ENCODE measurements at regions not wholly inside any gene's neighbourhood (a gene's known extent, or its start where the extent isn't known, plus 50 kb on each side); places are given as distances from the start of the nearest gene placed in this dataset.
"Not testable (repeated sequence)": the region's sequence is repeated elsewhere in the genome, so short reads cannot be mapped to it uniquely, and the experiment has no call there.

DNA sequence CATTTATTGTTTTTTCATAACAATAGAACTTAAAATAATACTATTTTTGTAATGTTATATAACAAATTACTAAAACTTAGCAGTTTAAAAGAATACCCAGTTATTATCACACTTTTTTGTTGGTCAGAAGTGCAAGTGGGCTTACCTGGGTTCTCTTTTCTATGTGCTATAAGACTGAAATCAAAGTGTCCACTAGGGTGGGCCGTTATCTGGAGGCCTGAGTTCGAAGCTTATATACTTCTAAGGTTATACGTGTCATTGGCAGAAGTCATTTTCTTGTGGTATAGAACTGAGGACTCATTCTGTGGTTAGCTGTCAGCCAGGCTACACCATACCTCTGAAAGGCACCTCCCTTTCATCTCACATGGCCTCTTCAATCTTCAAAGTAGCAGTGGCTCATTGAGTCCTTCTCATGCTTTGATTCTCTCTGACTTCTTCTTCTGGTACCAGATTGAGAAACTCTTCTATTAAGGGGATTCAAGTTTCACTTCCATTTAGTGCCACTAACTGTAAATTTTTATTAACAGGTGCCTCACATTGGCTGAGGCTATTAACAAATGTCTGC, 414.3 kb downstream of the AMY1C start:
- DNase-seq (ENCODE audit: low spot score): no peak

DNA sequence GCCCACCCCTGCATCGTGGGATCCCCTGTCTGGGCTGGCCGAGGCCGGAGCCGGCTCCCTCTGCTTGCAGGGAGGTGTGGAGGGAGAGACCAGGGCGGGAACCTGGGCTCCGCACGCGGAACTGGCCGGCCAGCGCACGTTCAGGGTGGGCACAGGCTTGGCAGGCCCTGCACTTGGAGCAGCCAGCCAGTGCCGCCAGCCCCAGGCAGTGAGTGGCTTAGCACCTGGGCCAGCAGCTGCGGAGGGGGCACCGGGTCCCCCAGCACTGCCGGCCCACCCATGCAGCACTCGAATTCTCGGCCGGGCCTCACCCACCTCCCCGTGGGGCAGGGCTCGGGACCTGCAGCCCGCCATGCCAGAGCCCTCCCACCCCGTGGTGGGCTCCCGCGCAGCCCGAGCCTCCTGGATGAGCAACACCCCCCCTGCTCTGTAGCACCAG, 422.6 kb downstream of the AMY1C start:
- DNase-seq (ENCODE audit: low spot score): no peak

DNA sequence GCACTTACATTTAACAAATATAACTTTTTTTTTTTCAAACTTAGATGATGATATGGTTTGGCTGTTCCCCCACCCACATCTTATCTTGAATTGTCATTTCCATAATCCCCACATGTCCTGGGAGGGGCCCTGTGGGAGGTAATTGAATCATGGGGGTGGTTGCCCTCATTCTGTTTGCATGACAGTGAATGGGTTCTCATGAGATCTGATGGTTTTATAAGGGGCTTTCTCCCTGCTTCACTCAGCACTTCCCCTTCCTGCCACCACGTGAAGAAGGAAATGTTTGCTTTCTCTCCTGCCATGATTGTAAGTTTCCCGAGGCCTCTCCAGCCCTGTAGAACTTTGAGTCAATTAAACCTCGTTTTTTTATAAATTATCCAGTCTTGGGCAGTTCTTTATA, 432.6 kb downstream of the AMY1C start:
- no peak for DNase-seq (ENCODE audit: low spot score)

DNA sequence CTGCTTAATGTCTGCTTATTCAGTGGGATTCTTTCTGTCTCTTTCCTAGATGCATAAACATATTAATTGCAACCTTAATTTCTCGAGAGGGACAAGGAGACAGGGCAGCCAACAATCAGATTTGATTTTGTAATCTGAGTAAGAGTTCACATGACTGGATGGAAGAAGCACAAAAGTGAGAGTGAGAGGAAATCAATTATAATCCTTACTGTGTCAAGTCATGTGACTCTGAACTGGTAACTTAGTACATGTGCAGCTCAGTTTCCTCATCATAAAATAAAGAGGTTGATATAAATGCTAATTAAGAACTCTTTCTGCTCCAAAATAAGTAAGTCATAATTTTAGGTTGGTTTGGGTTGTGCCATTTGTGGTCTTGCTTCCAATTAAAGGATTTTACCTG, 439.5 kb downstream of the AMY1C start:
- DNase-seq (ENCODE audit: low spot score): no peak

DNA sequence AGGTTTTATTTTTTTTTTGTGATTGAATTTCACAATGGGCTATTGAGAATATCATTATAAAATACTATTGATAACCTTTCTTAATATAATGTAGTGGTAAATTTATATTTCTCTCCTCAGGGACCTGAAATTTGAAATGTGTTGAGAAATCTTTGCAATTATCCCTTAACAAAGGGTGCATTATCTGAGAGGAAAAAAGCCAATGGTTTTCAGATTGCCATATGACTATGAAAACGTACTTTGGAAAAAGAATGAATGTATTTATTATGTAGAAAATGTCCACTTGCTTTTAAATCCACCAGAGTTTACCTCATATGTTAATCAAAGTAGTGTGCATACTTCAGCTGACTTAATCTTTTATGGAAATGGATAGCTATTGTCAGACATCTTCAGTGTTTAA, 441.1 kb downstream of the AMY1C start:
- DNase-seq (ENCODE audit: low spot score): no peak

DNA sequence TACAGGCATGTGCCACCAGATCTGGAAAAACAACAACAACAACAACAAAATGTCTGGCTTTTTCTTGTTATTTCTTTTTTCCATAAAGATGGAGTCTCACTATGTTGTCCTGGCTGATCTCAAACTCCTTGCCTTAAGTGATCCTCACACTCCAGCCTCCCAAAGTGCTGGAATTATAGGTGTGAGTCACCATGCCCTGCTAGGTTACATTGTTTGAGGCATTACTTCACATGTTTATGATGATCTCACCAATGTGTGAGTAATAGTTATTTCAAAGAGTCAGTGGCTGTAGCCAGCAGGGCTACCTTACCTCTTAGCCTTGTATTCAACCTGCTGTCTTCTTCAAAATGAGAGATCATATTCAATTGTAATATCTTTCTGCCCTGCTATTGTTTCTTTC, 445.7 kb downstream of the AMY1C start:
- DNase-seq (ENCODE audit: low spot score): no peak

DNA sequence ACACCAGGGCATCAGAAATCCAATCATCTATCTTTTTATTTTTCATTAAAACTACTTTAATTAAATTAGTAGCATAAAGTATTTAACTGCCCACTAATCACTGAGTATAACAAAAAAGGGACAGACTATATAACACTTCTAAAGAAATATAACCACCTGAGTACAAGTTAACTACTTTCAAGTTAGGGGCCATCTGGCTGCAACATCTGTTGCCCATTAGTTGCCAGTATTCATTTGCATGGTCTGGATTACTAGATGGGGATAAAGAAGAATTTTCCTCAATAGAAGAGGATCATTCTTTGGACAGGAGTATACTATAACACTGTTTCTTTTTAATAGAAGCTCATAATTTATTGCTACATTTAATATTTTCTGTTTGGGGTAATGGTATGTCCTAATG, 446.4 kb downstream of the AMY1C start:
- DNase-seq (ENCODE audit: low spot score): no peak

DNA sequence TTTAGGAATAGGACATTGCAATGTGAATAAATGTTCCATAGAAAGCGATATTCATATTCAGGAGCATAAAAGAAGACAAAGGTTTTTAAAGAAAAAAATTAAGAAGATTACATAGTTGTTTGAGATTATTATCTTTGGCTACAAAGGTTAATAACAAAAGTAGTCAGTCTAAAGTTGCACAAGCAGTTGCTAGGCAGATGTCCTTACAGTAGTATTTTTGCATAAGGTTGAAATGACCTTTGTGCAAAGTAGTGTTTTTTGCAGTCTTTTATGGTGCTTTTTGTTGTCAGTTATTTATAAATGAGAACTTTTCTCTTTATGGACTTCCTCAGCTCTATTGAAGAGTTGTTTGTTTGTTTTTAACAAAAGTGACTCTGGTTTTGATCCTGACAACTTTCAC, 447.8 kb downstream of the AMY1C start:
- no peak for DNase-seq (ENCODE audit: low spot score)

DNA sequence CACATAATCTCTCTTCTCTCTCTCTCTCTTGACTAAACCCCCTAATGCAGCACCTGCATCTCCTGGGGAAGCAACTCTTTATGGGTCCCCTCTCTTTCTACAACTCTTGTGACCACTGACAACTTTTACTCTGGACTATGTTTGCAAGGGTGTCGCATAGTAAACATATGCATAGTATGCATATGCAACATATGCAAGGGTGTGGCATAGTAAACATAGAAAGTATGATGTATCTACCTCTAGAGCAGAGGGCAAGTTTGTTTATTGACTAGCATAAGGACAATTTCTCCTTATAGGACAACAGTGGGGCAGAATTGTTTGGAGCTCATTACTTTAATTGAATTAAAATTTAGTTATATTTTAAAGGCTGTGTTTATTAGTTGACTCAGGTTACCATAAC, 462.5 kb downstream of the AMY1C start:
- no peak for DNase-seq (ENCODE audit: low spot score)

DNA sequence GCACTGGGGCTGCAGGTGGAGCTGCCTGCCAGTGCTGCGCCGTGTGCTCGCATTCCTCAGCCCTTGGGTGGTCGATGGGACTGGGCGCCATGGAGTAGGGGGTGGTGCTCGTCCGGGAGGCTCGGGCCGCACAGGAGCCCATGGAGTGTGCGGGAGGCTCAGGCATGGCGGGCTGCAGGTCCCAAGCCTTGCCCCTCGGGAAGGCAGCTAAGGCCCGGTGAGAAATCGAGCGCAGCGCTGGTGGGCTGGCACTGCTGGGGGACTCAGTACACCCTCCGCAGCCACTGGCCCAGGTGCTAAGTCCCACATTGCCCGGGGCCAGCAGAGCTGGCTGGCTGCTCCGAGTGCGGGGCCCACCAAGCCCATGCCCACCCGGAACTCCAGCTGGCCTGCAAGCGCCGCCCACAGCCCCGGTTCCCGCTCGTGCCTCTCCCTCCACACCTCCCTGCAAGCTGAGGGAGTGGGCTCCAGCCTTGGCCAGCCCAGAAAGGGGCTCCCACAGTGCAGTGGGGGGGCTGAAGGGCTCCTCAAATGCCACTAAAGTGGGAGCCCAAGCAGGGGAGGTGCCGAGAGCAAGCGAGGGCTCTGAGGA, 467.8 kb downstream of the AMY1C start:
- not testable (repeated sequence) for DNase-seq (ENCODE audit: low spot score)

DNA sequence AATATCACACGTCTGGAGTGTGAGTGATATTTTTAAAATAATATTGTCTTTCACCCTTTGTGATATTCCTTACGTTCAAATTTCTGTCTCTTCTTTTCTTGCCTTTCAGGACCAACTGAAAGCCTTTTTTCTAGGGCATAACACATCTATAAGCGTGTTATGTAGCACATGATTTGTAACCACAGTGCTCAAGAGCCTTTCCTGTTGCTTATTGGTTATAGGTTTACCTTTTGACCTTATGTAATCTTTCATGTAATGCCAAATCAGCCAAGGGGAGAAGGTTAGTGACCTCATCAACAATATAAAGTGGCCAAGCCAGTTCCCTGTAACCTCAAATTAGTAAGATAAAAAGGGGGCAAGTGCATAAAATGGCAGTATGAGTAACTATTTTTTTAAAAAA, 480.2 kb downstream of the AMY1C start:
- no peak for DNase-seq (ENCODE audit: low spot score)

DNA sequence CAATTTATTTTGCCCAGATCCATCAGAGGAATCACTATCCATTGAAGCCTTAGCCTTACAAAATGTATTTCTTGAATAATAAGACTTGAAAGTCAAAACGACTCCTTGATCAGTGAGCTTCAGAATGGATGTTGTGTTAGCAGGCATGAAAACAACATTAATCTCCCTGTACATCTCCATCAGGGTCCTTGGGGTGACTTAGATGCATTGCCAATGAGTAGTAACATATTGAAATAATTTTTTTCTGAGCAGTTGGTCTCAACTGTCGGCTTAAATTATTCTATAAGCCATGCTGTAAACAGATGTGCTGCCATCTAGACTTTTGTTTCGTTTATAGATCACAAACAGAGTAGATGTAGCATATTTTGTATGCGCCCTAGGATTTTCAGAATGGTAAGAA, 482.0 kb downstream of the AMY1C start:
- DNase-seq (ENCODE audit: low spot score): no peak

DNA sequence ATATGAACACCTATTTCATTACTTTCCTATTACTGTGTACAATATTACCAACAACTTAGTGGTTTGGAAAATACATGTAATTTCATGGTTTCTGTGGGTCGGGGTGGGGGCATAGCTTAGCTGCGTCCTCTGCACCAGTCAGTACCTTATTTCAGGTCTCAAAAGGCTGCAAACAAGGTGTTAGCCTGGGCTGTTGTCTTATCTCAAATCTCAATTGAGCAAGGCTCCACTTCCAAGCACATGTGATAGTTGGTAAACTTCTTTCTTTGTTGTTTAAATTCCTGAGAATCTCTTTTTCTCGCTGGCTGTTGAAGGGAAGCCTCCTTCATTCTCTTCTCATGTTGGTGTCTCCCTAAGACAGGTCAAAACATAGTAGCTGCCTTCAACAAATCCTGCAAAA, 485.4 kb downstream of the AMY1C start:
- no peak for DNase-seq (ENCODE audit: low spot score)

DNA sequence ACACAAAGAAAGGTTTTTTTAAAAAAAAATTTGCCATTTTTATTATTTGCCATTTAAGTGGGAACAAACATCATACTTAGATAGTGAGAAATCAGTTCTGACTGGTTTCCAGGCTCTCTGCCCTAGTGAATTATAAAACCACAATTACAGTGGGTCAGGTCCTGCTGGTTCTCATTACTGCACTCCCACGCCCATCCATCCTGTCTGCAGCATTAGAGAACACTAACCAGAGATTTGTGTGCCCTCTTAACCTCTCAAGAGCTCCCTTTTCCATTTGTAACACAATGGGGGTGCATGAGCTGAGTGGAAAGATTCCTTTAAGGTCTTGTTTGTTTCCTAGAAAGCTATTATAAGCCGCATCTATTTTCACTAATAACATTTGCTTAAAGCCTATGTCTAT, 489.3 kb downstream of the AMY1C start:
- DNase-seq (ENCODE audit: low spot score): no peak

DNA sequence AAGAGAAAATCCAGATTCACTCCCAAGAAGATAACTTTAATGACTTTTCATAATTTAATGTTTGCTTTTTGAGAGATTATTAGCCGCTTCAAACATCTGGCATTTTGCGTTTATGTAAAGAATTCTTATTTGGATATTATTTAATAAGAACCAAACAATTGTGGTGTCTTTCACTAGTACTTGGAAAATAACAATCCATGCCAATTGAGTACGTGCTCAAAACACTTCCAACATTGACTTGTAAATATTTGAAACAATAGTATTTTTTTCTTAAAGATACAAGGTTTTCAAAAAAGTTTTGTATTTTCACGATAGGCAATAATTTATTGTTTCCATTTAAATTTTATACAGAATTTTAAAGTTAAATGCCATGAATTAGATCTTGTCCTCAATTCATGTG, 498.7 kb downstream of the AMY1C start:
- no peak for DNase-seq (ENCODE audit: low spot score)

DNA sequence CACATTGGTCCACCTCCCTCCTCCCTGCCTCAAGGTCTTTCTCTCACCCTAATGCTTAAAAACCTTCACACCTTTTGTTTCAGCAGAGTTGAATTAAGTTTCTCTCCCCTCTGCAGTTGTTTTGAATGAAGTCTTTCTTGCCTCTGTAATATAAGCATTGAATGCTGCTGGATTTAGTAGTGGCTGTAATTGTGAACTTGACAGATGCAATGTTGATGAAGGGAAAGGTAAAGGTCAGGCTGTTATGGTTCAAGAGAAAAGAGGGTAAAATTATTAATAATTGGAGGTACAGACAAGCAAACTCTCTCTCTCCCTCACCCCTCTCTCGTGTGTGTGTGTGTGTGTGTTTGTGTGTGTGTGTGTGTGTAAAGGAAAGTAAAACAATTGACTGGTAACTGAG, 509.8 kb downstream of the AMY1C start:
- no peak for DNase-seq (ENCODE audit: low spot score)

DNA sequence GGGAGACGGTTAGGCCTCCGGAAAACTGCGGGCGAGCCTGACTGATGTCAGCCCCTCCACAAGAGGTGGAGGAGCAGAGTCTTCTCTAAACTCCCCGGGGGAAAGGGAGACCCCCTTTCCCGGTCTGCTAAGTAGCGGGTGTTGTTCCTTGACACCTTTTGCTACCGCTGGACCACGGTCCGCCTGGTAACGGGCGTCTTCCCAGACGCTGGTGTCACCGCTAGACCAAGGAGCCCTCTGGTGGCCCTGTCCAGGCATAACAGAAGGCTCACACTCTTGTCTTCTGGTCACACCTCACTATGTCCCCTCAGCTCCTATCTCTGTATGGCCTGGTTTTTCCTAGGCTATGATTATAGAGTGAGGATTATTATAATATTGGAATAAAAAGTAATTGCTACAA, 513.4 kb downstream of the AMY1C start:
- not testable (repeated sequence) for DNase-seq (ENCODE audit: low spot score)

DNA sequence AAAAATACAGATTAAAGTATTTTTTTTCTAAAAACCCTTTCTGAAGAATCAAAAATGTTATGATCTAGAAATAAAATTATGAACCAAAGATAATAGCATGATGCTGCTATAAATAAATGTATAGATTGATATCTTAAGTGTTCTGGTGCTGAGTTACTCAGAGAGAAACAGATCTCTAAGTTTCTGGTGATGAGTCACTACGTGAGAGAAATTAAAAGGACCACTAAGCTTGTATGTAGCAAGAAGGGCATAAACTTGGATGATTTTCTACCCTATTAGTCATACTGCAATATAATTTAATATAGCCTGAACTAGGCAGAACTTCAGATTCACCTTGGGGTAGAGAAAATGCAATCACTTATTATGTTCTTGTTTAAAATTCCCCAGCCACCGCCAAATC, 514.8 kb downstream of the AMY1C start:
- no peak for DNase-seq (ENCODE audit: low spot score)

DNA sequence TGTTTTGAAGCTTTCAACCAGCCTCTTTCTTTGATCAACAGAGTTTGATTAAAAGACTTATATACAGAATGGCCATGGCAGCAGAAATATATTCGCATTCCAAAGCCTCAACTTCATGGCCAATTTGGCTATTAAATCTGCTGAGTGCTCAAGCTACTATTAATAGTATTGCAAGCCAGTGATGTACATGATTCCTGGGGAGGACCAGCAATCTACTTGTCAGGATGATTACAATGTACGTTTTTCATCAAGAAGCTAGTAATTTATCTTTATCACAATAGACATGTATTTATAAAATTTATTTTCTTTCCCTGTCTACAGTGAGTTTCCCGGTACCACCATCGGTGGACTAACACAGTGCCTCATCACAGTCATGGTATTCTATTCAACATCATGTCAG, 515.5 kb downstream of the AMY1C start:
- no peak for DNase-seq (ENCODE audit: low spot score)

DNA sequence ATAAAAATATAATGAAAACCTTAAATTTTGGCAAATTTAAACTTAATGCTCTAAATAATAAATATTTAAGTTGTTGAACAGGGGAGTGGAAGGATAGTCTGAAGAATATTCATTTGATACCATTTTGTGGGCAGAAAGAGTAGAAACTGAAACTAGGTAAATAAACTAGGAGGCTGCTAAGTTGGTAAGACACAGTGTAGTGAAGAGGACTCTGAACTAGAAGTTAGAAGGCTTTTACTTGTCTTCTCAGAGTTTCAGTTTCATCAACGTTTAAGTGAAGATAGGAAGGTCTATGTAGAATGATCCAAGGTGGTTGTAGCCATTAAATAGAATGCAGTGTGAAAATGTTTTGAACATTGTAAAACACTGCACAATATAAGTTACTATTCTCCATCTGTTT, 516.9 kb downstream of the AMY1C start:
- no peak for DNase-seq (ENCODE audit: low spot score)

DNA sequence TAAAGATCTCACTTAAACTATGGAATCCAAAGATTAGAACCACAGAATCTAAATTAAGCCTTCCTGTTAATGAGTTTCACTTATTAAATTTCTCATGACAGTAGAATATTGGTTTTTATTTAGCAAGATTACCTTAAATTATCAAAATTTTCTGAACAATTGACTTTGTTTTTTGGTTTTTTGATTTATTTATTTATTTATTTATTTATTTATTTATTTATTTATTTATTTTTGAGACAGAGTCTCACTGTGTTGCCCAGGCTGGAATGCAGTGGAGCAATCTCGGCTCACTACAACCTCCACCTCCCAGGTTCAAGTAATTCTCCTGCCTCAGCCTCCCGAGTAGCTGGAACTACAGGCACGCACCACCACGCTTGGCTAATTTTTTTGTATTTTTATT, 538.6 kb downstream of the AMY1C start:
- not testable (repeated sequence) for DNase-seq (ENCODE audit: low spot score)

DNA sequence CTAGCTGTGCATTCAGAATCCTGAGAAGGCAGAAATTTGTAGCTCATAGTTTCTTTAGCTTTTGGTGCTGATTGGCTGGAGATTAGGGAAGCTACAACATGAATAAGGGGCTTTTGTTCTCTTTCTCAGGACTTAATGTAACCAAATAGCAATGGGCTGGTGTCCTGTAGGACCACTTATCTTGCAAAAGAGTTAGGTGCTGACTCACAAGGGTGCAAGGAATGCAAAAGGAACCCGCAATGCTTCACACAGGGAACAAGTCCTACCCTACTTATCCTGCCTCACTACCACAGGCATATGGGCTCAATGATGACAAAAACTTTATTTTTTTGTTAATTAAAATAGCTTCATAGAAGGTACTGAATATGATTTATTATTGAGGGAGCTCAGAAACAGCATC, 541.5 kb downstream of the AMY1C start:
- no peak for DNase-seq (ENCODE audit: low spot score)

DNA sequence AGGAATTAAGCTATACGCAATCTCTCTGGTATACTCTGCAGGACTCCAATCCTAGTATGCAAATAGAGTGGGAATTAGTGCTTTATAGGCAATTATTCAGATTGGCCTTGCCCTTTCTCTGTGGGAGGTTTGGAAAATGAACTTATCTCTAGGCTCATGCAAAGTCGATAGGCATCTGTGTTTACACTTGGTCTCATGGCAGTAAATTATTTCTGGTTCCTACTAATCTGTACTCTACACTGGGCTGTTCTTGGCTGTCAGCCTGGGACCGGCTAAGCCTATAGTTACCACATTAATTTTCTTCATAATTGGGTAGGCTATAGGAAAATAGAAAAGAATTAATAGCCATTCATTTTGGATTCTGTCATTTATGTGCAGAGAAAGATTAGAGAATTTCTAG, 544.6 kb downstream of the AMY1C start:
- no peak for DNase-seq (ENCODE audit: low spot score)

DNA sequence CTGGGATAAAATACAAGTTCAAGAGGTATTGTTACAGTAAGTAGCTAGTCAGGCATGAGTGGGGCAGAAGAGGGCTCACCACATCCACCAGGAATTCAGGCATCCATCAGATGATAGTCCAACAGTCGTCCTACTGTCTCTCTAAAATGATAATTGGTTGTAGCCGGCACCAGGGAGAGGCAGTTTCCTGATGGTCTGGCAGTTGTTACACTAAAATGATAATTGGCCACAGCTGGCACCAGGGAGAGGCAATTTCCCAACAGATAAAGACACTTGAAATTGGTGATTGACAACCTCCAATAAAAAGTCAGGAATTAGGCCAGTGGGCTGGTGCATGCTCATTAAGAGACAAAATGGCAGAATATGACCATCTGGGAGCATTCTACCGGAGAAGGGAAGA, 545.8 kb downstream of the AMY1C start:
- no peak for DNase-seq (ENCODE audit: low spot score)

DNA sequence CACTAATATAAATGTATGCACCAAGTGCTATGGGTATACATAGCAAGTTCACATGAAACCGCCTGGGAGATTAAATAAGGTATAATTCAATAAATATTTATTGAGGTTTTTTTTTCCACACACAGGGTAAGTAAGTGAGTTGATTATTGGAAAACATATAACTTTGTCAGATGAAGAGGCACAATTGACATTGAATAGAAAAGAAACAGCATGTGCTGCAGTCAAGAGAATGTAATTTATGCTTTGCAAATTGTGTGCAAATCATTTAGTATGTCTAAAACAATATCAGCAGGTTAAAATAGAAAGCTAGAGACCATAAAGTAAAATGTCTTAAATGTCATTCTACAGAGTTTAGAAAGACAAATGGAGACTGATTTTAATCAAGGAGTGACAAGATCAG, 560.0 kb downstream of the AMY1C start:
- no peak for DNase-seq (ENCODE audit: low spot score)
